Uterus (tissue), 2 donors: ENCODE measurements at regions not wholly inside any gene's neighbourhood (a gene's known extent, or its start where the extent isn't known, plus 50 kb on each side); places are given as distances from the start of the nearest gene placed in this dataset.

Experiments
- POLR2A ChIP-seq, 2 donors: fragments of 450-650 bp; IDR thresholded peaks; one replicate each; pipeline ENCODE4 v1.6.1; 2016; ENCODE audit warnings: antibody characterized with exemption in 2 of 2, mild to moderate bottlenecking in 1 of 2, moderate library complexity in 1 of 2
- TF ChIP-seq, protein P1 (sequence below), 4 experiments: fragments of 200-600 bp in 2 of 4; fragments of 450-650 bp in 2 of 4; sonication (generic) in 2 of 4; IDR thresholded peaks; one replicate each; pipeline ENCODE4 v1.5.1; 2016 to 2019; ENCODE audit warnings: antibody characterized with exemption in 4 of 4, mild to moderate bottlenecking in 2 of 4, moderate library complexity in 1 of 4

DNA sequence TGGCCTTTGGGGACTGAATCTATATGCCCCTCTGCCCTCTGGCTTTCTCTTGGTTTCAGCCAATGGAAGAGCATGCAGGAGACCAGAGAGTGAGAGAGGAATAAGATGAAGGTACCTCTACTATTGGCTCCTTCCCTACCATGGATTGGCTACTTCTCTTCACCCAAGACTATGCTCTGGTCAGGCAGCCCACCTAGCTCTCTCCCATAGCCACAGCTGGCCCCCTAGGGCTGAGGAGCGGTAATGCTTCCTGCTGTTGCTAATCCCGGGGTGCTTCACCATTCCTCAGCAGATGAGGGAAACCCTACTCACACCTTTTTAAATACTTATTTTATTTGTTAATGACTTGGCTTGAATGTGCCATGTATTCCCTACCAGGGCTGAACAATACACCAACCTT lies 142.4 kb downstream of the MREG start:
- no peak for TF ChIP-seq POLR2A (IDR thresholded peaks at IDR 0.05)
- TF ChIP-seq, protein P1, sequence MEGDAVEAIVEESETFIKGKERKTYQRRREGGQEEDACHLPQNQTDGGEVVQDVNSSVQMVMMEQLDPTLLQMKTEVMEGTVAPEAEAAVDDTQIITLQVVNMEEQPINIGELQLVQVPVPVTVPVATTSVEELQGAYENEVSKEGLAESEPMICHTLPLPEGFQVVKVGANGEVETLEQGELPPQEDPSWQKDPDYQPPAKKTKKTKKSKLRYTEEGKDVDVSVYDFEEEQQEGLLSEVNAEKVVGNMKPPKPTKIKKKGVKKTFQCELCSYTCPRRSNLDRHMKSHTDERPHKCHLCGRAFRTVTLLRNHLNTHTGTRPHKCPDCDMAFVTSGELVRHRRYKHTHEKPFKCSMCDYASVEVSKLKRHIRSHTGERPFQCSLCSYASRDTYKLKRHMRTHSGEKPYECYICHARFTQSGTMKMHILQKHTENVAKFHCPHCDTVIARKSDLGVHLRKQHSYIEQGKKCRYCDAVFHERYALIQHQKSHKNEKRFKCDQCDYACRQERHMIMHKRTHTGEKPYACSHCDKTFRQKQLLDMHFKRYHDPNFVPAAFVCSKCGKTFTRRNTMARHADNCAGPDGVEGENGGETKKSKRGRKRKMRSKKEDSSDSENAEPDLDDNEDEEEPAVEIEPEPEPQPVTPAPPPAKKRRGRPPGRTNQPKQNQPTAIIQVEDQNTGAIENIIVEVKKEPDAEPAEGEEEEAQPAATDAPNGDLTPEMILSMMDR (IDR thresholded peaks at IDR 0.05), result no peak
